ENCODE measurements at regions not wholly inside any gene's neighbourhood (a gene's known extent, or its start where the extent isn't known, plus 50 kb on each side); places are given as distances from the start of the nearest gene placed in this dataset.
A peak's percentile ranks its signal among the peaks of the same experiment; 100 is the strongest.

DNA sequence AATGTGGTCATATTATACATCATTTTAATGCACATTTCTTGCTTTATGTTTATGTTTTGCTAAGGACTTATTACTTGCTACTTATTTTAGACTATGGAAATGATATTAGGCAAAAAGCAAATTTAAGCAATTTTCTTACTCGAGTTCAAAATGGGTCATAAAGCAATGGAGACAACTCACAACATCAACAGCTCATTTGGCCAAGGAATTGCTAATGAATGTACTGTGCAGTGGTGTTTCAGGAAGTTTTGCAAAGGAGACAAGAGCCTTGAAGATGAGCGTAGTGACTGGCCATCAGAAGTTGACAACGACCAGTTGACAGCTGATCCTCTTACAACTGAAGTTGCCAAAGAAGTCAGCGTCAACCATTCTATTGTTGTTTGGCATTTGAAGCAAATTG lies 831.8 kb upstream of the SEL1L start:
- Histone ChIP-seq H3K9ac (ENCODE audit: low read length in 5 of 5) (no peak overlapping the region), H3K4me1 (ENCODE audit: control insufficient read depth in 5 of 5, insufficient read depth in 5 of 5, low read length in 5 of 5) (peaks cover 0 to 10% (median 0%) of the 10 kb centered on the region in 5 donors)

DNA sequence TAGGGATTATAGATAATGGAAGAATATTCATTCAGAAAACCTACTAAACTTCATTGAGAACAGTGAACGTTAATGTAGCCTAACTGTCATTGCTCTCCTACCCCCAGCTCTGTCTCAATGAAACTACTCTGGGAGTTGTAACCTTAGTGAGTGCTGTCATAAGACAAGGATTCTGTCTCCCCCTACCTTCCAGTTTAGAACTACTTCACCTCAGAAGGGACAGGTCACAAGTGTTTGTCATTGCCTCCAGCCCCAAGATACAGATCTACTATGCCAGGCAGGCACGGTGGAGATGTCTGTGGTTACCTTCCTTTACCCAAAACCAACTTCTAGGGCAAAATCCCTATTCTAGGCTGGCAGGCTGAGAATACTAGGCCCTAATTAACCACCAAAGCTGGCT lies 833.1 kb upstream of the SEL1L start:
- Histone ChIP-seq H3K4me3 (ENCODE audit: low read depth in 1 of 5, low read length in 5 of 5) (no peak overlapping the region), H3K9ac (ENCODE audit: low read length in 5 of 5) (no peak overlapping the region), H3K36me3 (ENCODE audit: control insufficient read depth in 5 of 5, insufficient read depth in 5 of 5, low read length in 5 of 5) (no peaks in the 10 kb centered on the region), H3K27me3 (ENCODE audit: control insufficient read depth in 5 of 5, insufficient read depth in 4 of 5, low read length in 5 of 5) (no peaks in the 10 kb centered on the region), H3K27ac (ENCODE audit: low read depth, low read length) (no peak overlapping the region), H3K4me1 (ENCODE audit: control insufficient read depth in 5 of 5, insufficient read depth in 5 of 5, low read length in 5 of 5) (peaks cover 0 to 10% (median 0%) of the 10 kb centered on the region in 5 donors), H3K9me3 (ENCODE audit: control insufficient read depth in 5 of 5, low read length in 5 of 5) (peaks cover 0 to 6% (median 0%) of the 10 kb centered on the region in 5 donors)

More for the DNA sequence above, 831.8 kb upstream of the SEL1L start:
- H3K36me3 ChIP-seq (ENCODE audit: control insufficient read depth in 5 of 5, insufficient read depth in 5 of 5, low read length in 5 of 5), result no peaks in the 10 kb centered on the region
- H3K27me3 ChIP-seq (ENCODE audit: control insufficient read depth in 5 of 5, insufficient read depth in 4 of 5, low read length in 5 of 5), result no peaks in the 10 kb centered on the region
- peaks cover 0 to 6% (median 0%) of the 10 kb centered on the region in 5 donors for H3K9me3 ChIP-seq (ENCODE audit: control insufficient read depth in 5 of 5, low read length in 5 of 5)
- no peak overlapping the region for H3K27ac ChIP-seq (ENCODE audit: low read depth, low read length)
- no peak overlapping the region for H3K4me3 ChIP-seq (ENCODE audit: low read depth in 1 of 5, low read length in 5 of 5)

DNA sequence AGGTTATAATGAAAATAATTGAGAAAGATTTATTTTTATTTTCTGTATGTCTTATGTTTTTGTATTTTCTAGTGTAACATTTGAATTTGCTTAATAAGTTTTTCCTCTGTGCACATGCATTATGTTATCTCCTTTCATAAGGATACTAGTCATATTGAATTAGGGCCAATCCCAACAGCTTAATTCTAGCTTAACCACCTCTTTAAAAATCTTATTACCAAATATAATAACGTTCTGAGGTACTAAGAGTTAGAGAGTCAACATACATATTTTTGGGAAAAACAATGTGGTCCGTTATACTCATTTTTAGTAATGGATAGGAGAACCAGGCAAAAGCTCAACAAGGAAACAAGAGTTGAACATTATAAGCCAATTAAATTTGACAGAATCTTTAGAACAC lies 845.6 kb upstream of the SEL1L start:
- H3K9me3 ChIP-seq (ENCODE audit: control insufficient read depth in 5 of 5, low read length in 5 of 5), result peaks cover 0 to 5% (median 0%) of the 10 kb centered on the region in 5 donors
- no peak overlapping the region for H3K4me3 ChIP-seq (ENCODE audit: low read depth in 1 of 5, low read length in 5 of 5)
- H3K36me3 ChIP-seq (ENCODE audit: control insufficient read depth in 5 of 5, insufficient read depth in 5 of 5, low read length in 5 of 5), result no peaks in the 10 kb centered on the region
- H3K27ac ChIP-seq (ENCODE audit: low read depth, low read length), result no peak overlapping the region
- H3K9ac ChIP-seq (ENCODE audit: low read length in 5 of 5), result no peak overlapping the region
- H3K4me1 ChIP-seq (ENCODE audit: control insufficient read depth in 5 of 5, insufficient read depth in 5 of 5, low read length in 5 of 5), result no peaks in the 10 kb centered on the region
- H3K27me3 ChIP-seq (ENCODE audit: control insufficient read depth in 5 of 5, insufficient read depth in 4 of 5, low read length in 5 of 5), result no peaks in the 10 kb centered on the region

DNA sequence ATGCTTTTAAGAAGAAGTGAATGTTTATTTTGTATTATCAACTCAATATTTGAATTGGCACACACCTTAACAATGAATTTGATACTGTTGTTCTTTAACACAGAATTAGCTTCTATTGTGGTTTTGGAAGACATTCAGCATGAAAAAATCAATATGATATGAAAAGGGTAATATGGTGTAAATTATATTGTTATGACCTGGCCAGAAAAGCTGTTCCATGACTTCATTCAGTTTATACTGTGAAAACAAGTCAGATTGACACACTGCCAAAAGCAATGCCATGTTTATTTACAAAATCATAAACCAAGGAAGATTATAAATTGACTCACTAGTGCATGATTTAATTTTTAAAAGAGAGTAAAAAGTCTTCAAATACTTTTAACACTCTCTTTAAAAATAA lies 851.4 kb upstream of the SEL1L start:
- Histone ChIP-seq H3K27ac (ENCODE audit: low read depth, low read length) (no peak overlapping the region), H3K9ac (ENCODE audit: low read length in 5 of 5) (no peak overlapping the region), H3K9me3 (ENCODE audit: control insufficient read depth in 5 of 5, low read length in 5 of 5) (no peaks in the 10 kb centered on the region), H3K27me3 (ENCODE audit: control insufficient read depth in 5 of 5, insufficient read depth in 4 of 5, low read length in 5 of 5) (no peaks in the 10 kb centered on the region), H3K4me1 (ENCODE audit: control insufficient read depth in 5 of 5, insufficient read depth in 5 of 5, low read length in 5 of 5) (peaks cover 0 to 7% (median 0%) of the 10 kb centered on the region in 5 donors), H3K36me3 (ENCODE audit: control insufficient read depth in 5 of 5, insufficient read depth in 5 of 5, low read length in 5 of 5) (no peaks in the 10 kb centered on the region), H3K4me3 (ENCODE audit: low read depth in 1 of 5, low read length in 5 of 5) (no peak overlapping the region)

DNA sequence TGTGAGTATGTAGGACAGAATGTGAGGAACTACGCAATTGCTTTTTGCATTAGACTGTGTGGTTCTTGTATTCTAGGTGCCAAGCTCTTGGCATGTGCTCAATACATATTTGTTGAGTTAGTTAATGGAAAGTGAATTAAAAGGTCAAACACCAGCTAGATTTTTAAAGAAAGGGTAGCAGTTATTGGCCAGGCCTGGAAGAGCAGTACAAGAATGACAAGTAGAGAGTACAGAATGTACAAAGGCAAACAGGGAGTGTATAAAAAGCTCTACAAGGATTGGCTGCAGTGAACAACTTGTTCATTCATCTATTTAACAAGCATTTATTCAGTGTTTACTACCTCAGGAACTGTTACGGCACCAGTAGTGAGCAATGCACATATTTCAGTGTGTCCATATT lies 854.0 kb upstream of the SEL1L start:
- Histone ChIP-seq H3K27me3 (ENCODE audit: control insufficient read depth in 5 of 5, insufficient read depth in 4 of 5, low read length in 5 of 5) (no peaks in the 10 kb centered on the region), H3K9ac (ENCODE audit: low read length in 5 of 5) (peak overlapping the region in 1 of 5 donors; percentile 16), H3K9me3 (ENCODE audit: control insufficient read depth in 5 of 5, low read length in 5 of 5) (no peaks in the 10 kb centered on the region), H3K4me1 (ENCODE audit: control insufficient read depth in 5 of 5, insufficient read depth in 5 of 5, low read length in 5 of 5) (peaks cover 0 to 7% (median 0%) of the 10 kb centered on the region in 5 donors), H3K36me3 (ENCODE audit: control insufficient read depth in 5 of 5, insufficient read depth in 5 of 5, low read length in 5 of 5) (no peaks in the 10 kb centered on the region), H3K27ac (ENCODE audit: low read depth, low read length) (no peak overlapping the region), H3K4me3 (ENCODE audit: low read depth in 1 of 5, low read length in 5 of 5) (no peak overlapping the region)

DNA sequence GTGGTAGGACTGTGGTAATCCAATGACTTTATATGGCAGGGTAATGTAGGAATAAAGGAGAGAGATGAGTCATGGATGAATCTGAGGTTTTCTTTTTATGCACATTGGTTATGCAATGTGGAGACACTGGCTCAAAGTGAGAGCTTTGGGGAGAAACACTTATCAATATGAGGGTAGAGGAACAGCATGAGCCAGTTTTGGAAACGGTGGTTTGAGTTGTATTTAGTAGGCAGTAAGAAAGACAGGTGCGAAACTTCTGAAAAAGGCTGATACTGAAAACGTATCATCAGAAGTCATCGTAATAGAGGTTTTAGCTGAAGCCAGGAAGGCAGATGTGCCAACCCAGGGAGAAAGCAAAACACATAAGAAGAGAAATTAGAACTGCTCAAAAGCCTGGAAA lies 854.8 kb upstream of the SEL1L start:
- no peak overlapping the region for H3K4me3 ChIP-seq (ENCODE audit: low read depth in 1 of 5, low read length in 5 of 5)
- H3K27ac ChIP-seq (ENCODE audit: low read depth, low read length), result no peak overlapping the region

DNA sequence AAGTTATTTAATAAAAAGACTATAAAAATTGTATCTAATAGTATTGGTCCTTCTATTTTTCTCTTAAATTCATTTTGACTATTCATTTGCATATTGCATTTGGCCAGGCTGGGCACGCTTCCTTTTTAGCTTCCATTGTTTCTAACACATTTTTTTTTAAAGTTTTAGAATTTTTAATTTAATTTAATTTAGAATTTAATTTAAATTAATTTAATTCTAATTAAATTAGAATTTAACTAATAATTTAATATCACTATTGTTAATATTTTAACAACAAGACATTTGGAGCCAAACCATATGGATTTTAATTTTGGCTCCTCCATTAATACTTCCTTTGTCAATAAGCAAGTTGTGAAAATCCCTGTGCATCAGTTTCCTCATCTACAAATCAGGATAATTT lies 856.9 kb upstream of the SEL1L start:
- no peak overlapping the region for H3K9ac ChIP-seq (ENCODE audit: low read length in 5 of 5)
- no peaks in the 10 kb centered on the region for H3K36me3 ChIP-seq (ENCODE audit: control insufficient read depth in 5 of 5, insufficient read depth in 5 of 5, low read length in 5 of 5)
- no peaks in the 10 kb centered on the region for H3K9me3 ChIP-seq (ENCODE audit: control insufficient read depth in 5 of 5, low read length in 5 of 5)
- H3K4me1 ChIP-seq (ENCODE audit: control insufficient read depth in 5 of 5, insufficient read depth in 5 of 5, low read length in 5 of 5), result peaks cover 0 to 7% (median 0%) of the 10 kb centered on the region in 5 donors
- H3K4me3 ChIP-seq (ENCODE audit: low read depth in 1 of 5, low read length in 5 of 5), result no peak overlapping the region
- H3K27ac ChIP-seq (ENCODE audit: low read depth, low read length), result no peak overlapping the region
- H3K27me3 ChIP-seq (ENCODE audit: control insufficient read depth in 5 of 5, insufficient read depth in 4 of 5, low read length in 5 of 5), result no peaks in the 10 kb centered on the region

More for the DNA sequence above, 854.8 kb upstream of the SEL1L start:
- Histone ChIP-seq H3K9me3 (ENCODE audit: control insufficient read depth in 5 of 5, low read length in 5 of 5) (no peaks in the 10 kb centered on the region), H3K27me3 (ENCODE audit: control insufficient read depth in 5 of 5, insufficient read depth in 4 of 5, low read length in 5 of 5) (no peaks in the 10 kb centered on the region), H3K36me3 (ENCODE audit: control insufficient read depth in 5 of 5, insufficient read depth in 5 of 5, low read length in 5 of 5) (no peaks in the 10 kb centered on the region), H3K9ac (ENCODE audit: low read length in 5 of 5) (no peak overlapping the region), H3K4me1 (ENCODE audit: control insufficient read depth in 5 of 5, insufficient read depth in 5 of 5, low read length in 5 of 5) (peaks cover 0 to 7% (median 0%) of the 10 kb centered on the region in 5 donors)

DNA sequence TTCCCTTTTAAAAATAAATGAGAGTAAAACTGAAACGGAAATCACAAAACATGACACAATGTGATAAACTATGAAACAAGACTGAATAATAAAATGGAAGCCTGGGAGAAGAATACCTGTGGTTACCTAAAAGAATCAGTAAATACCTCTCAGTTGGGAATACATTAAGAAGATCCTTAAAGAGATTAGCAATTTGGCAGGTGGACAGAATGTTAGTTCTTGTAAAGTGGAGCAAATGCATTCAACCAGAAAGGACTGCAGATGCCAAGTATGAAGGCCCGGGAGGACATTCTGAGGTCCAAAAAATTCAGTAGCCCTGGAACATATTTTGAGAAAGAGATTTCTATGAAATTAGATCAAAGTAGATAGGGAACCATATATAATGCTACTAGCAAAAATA lies 861.3 kb upstream of the SEL1L start:
- H3K27ac ChIP-seq (ENCODE audit: low read depth, low read length), result no peak overlapping the region
- no peaks in the 10 kb centered on the region for H3K4me1 ChIP-seq (ENCODE audit: control insufficient read depth in 5 of 5, insufficient read depth in 5 of 5, low read length in 5 of 5)
- H3K27me3 ChIP-seq (ENCODE audit: control insufficient read depth in 5 of 5, insufficient read depth in 4 of 5, low read length in 5 of 5), result no peaks in the 10 kb centered on the region
- no peak overlapping the region for H3K9ac ChIP-seq (ENCODE audit: low read length in 5 of 5)
- no peaks in the 10 kb centered on the region for H3K36me3 ChIP-seq (ENCODE audit: control insufficient read depth in 5 of 5, insufficient read depth in 5 of 5, low read length in 5 of 5)
- H3K4me3 ChIP-seq (ENCODE audit: low read depth in 1 of 5, low read length in 5 of 5), result no peak overlapping the region
- H3K9me3 ChIP-seq (ENCODE audit: control insufficient read depth in 5 of 5, low read length in 5 of 5), result no peaks in the 10 kb centered on the region

DNA sequence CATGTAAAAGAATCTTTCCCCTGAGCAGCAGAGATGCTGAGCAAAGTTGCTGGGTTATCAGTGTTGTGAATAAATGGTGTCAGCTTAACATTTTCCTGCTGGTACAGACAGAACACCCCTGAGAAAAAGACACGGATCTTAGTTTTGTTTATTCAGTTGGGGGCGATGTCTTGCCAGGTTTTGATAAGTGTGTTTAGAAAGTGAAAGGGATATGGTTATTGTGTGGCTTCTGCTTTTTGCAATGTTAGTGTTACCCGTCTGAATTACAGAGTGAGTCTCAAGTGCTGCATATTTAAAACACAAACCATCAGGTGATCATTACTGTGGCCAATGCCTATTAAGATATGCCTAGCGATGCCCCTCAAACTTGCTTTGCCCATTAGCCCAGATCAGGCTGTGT lies 864.6 kb upstream of the SEL1L start:
- Histone ChIP-seq H3K36me3 (ENCODE audit: control insufficient read depth in 5 of 5, insufficient read depth in 5 of 5, low read length in 5 of 5) (no peaks in the 10 kb centered on the region), H3K4me3 (ENCODE audit: low read depth in 1 of 5, low read length in 5 of 5) (no peak overlapping the region), H3K9me3 (ENCODE audit: control insufficient read depth in 5 of 5, low read length in 5 of 5) (no peaks in the 10 kb centered on the region), H3K9ac (ENCODE audit: low read length in 5 of 5) (no peak overlapping the region), H3K4me1 (ENCODE audit: control insufficient read depth in 5 of 5, insufficient read depth in 5 of 5, low read length in 5 of 5) (no peaks in the 10 kb centered on the region), H3K27me3 (ENCODE audit: control insufficient read depth in 5 of 5, insufficient read depth in 4 of 5, low read length in 5 of 5) (no peaks in the 10 kb centered on the region), H3K27ac (ENCODE audit: low read depth, low read length) (no peak overlapping the region)

DNA sequence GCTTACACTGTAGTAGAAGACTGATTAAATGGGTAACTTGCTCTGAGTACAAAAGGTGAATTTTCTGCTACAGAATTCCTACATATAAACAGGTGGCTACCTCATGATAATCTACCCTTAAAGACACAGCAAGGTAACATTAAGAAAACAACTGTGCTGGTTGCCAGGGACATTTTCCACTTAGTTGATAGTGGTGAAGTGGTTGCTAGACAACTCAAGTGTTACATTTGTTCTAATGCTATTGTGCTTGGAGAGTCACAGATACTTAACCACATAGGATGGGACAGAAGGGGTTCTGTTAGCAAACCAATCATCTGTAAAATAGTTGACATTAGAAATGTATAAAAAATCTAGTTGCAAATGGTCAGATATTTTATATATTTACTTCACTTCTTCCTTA lies 870.3 kb upstream of the SEL1L start:
- Histone ChIP-seq H3K27ac (ENCODE audit: low read depth, low read length) (no peak overlapping the region), H3K4me3 (ENCODE audit: low read depth in 1 of 5, low read length in 5 of 5) (no peak overlapping the region), H3K4me1 (ENCODE audit: control insufficient read depth in 5 of 5, insufficient read depth in 5 of 5, low read length in 5 of 5) (no peaks in the 10 kb centered on the region), H3K9me3 (ENCODE audit: control insufficient read depth in 5 of 5, low read length in 5 of 5) (peaks cover 0 to 2% (median 0%) of the 10 kb centered on the region in 5 donors), H3K9ac (ENCODE audit: low read length in 5 of 5) (no peak overlapping the region), H3K36me3 (ENCODE audit: control insufficient read depth in 5 of 5, insufficient read depth in 5 of 5, low read length in 5 of 5) (no peaks in the 10 kb centered on the region), H3K27me3 (ENCODE audit: control insufficient read depth in 5 of 5, insufficient read depth in 4 of 5, low read length in 5 of 5) (no peaks in the 10 kb centered on the region)

DNA sequence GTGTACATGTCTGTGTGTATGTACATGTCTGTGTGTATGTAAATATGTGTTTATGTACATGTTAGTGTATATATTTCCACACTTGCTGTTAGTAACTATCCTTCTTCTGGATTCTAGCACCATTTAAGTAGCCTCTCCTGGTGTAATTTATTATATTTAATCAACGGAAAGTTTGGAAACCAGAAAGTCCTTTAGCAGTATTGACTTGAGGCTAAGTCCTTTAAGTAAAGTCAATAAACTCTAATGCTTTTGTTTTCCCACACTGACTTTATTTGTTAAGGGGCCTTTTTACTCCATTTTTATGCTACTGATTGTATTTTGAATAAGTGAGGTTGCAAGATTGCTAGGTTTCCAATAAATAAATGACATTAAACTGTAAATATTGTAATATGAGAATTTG lies 876.4 kb upstream of the SEL1L start:
- Histone ChIP-seq H3K4me3 (ENCODE audit: low read depth in 1 of 5, low read length in 5 of 5) (no peak overlapping the region), H3K36me3 (ENCODE audit: control insufficient read depth in 5 of 5, insufficient read depth in 5 of 5, low read length in 5 of 5) (no peaks in the 10 kb centered on the region), H3K9ac (ENCODE audit: low read length in 5 of 5) (no peak overlapping the region), H3K27me3 (ENCODE audit: control insufficient read depth in 5 of 5, insufficient read depth in 4 of 5, low read length in 5 of 5) (no peaks in the 10 kb centered on the region), H3K9me3 (ENCODE audit: control insufficient read depth in 5 of 5, low read length in 5 of 5) (peaks cover 0 to 3% (median 2%) of the 10 kb centered on the region in 5 donors), H3K27ac (ENCODE audit: low read depth, low read length) (no peak overlapping the region), H3K4me1 (ENCODE audit: control insufficient read depth in 5 of 5, insufficient read depth in 5 of 5, low read length in 5 of 5) (no peaks in the 10 kb centered on the region)
